Fibroblast of mammary gland (primary cell): ENCODE measurements at regions not wholly inside any gene's neighbourhood (a gene's known extent, or its start where the extent isn't known, plus 50 kb on each side); places are given as distances from the start of the nearest gene placed in this dataset.
A peak's percentile ranks its signal among the peaks of the same experiment; 100 is the strongest.

Experiments used
- DNase-seq: peaks from one replicate; pipeline ENCODE4 v3.0.0-alpha.2; 2010; ENCODE audit warnings: low read depth
- H3K4me3 ChIP-seq: 2 replicates; pipeline ENCODE4 v1.5.1; 2011; ENCODE audit warnings: low read depth, mild to moderate bottlenecking, low read length, moderate library complexity; ENCODE audit not compliant: control insufficient read depth
- TF ChIP-seq, protein P1 (sequence below): conservative IDR thresholded peaks from 2 replicates; pipeline ENCODE4 v1.5.1; 2011; ENCODE audit warnings: low read depth, low read length, inconsistent platforms; ENCODE audit not compliant: control insufficient read depth, insufficient read depth

DNA sequence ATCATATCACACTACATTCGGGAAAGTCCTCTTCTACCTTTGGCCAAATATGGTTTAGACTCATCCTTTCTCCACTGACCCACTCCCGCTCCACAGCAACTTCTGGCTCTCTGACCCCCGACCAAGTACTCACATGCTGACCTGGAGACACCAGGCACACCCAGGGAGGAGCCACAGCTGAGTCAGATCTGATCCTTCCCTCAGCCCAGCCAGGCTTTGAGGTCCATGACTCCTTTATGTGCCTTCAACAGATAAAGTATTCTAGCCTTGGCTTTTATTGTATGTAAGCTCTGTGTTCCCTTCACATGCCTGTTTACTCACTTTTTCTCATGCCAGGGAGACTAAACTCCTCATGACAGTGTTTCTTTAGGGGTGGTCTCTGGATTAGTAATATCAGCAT is 166.9 kb upstream of the UMPS start:
- peak; percentile 58 for DNase-seq
- TF ChIP-seq, protein P1, sequence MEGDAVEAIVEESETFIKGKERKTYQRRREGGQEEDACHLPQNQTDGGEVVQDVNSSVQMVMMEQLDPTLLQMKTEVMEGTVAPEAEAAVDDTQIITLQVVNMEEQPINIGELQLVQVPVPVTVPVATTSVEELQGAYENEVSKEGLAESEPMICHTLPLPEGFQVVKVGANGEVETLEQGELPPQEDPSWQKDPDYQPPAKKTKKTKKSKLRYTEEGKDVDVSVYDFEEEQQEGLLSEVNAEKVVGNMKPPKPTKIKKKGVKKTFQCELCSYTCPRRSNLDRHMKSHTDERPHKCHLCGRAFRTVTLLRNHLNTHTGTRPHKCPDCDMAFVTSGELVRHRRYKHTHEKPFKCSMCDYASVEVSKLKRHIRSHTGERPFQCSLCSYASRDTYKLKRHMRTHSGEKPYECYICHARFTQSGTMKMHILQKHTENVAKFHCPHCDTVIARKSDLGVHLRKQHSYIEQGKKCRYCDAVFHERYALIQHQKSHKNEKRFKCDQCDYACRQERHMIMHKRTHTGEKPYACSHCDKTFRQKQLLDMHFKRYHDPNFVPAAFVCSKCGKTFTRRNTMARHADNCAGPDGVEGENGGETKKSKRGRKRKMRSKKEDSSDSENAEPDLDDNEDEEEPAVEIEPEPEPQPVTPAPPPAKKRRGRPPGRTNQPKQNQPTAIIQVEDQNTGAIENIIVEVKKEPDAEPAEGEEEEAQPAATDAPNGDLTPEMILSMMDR = no peak
- no peak overlapping the region for H3K4me3 ChIP-seq

DNA sequence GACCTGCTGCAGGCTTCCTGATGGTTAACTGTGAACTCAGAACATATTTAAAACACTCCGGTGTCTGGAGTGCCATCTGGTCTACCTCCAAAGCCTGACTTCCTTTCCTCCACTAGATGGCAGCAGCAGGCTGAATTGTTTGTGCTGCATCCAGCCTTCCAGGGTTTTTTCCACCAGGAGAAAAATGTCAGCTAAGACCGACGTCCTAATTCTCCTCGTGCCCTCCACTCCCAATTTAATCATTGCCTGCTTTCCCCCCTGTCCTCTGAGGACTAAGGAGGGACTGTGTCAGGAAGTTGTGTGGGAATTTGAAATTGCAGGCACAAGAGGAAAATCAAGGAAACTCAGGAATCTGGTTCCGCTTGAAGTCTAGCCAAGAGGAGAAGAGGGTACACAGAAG is 165.2 kb upstream of the UMPS start:
- no peak overlapping the region for H3K4me3 ChIP-seq
- peak; percentile 76 for DNase-seq
- TF ChIP-seq, protein P1 = peak; percentile 86

DNA sequence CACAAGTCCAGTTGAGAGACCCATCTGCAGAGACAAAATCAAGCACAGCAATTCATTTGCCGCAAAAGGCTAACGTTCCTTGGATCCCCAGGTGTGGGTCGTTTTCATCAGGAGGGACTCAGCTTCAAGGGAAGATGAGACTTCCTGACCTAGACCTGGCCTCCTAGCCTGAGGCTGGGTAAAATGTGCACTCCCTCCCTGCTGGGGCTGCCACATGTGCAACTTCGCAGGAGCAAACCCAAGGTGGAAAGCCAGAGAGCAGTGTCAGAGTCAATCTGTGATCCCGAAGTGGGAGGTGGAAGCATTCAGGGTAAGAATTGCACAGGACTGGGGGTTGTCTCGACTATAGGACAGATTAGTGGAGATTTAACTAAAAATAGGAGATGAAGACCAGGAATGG is 164.7 kb upstream of the UMPS start:
- TF ChIP-seq, protein P1 = no peak
- no peak overlapping the region for H3K4me3 ChIP-seq
- no peak for DNase-seq

DNA sequence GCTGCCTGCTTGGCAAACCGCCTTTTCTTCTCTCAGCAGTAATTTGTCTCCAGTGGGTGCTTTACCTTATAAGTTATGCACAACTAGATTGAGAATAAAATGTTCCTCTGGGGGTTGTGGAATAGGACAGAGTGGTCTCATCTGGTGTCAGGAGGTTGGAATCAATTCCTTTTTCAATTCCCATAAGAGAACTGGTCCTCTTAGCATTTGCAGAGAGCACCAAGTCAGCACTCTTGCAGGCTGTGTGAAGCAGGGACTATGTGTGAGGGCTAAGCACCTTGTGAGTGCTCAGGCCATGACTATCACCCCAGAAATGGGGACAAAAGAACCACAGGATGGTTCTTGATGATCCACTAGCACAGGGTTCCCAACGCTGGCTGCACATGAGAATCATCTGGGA is 163.6 kb upstream of the UMPS start:
- DNase-seq = no peak
- no peak overlapping the region for H3K4me3 ChIP-seq
- TF ChIP-seq, protein P1 = no peak

DNA sequence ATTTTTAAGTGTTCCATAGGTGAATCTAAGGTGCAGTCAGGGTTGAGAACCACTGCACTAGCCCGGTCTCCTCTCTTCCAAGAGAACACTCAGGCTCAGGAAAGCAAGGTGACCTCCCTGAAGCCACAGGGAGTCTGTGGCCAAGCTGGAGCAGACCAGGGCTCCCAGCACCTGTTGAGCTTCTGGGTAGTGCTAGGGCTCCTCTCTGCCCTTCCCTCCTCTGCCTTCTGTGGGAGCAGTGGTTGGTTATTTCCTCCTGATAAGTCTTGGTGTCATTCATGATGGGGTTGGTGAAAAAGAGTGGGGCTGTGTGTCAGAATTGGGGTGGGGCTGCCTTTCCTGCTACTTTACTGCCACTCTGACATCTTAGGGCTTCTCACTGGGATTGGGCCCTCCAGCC is 163.1 kb upstream of the UMPS start:
- DNase-seq = no peak
- TF ChIP-seq, protein P1 = no peak

DNA sequence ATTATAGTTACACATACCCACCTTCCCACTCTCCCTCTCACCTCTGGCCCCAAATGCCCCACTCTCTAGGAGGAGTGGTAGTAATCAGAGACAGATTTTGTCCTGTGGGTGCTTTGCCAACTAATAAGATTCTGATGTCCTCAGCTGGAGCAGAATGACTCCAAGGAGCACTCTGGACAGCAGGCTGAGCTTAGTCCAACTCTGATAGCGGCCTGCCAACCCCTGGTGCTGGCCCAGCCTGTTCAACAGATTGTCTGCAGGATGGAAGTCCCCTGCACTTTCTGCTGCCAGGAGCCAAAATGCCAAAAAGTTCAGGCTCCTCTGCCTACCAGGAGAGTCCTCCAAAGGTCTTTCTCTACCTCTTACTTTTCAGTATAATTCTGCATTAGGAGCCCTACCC is 160.5 kb upstream of the UMPS start:
- no peak for DNase-seq
- TF ChIP-seq, protein P1 = no peak
- H3K4me3 ChIP-seq = no peak overlapping the region

More for the DNA sequence above, 163.1 kb upstream of the UMPS start:
- no peak overlapping the region for H3K4me3 ChIP-seq

DNA sequence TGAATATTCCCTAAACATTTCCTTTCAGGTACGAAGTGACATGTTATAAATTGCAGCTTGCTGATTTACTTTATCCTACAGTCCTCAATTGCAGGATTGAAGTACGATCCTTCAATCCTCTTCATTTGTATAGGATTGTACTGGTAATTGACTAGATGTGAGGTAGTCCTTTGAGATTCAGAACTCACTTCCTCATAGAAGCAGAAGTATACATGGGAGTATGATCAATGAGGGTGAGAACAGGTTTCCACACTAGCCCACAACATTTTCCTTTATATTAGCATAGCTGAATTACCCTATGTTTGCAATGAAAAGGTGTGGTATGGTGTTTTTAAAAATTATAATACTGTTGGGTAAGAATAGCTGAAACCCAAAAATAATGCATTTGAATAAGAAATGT is 160.0 kb upstream of the UMPS start:
- H3K4me3 ChIP-seq = no peak overlapping the region
- no peak for DNase-seq
- TF ChIP-seq, protein P1 = no peak
